ENCODE measurements at regions not wholly inside any gene's neighbourhood (a gene's known extent, or its start where the extent isn't known, plus 50 kb on each side); places are given as distances from the start of the nearest gene placed in this dataset.
"Not testable (repeated sequence)": the region's sequence is repeated elsewhere in the genome, so short reads cannot be mapped to it uniquely, and the experiment has no call there.

GRCh38 chr10:126722726-126723125, 52.2 kb upstream of the C10orf90 start:
- no peak for FAIRE-seq

- FAIRE-seq, result no peak
Observed at GRCh38 chr10:126723226-126723625, 52.7 kb upstream of the C10orf90 start.

- no peak for FAIRE-seq
Observed at GRCh38 chr10:126729314-126729870, 58.9 kb upstream of the C10orf90 start.

- FAIRE-seq, result no peak
Observed at GRCh38 chr10:126730856-126731609, 60.5 kb upstream of the C10orf90 start.

GRCh38 chr10:126731610-126731990, 61.1 kb upstream of the C10orf90 start:
- no peak for FAIRE-seq

- no peak for FAIRE-seq
Observed at GRCh38 chr10:126732308-126732707, 61.8 kb upstream of the C10orf90 start.

- no peak for FAIRE-seq
Observed at GRCh38 chr10:126732868-126733267, 62.4 kb upstream of the C10orf90 start.

- FAIRE-seq, result no peak
Observed at GRCh38 chr10:126734015-126734414, 63.5 kb upstream of the C10orf90 start.

GRCh38 chr10:126734967-126735366, 64.5 kb upstream of the C10orf90 start:
- FAIRE-seq, result no peak

- FAIRE-seq, result no peak
Observed at GRCh38 chr10:126736142-126736541, 65.6 kb upstream of the C10orf90 start.

GRCh38 chr10:126736727-126737126, 66.2 kb upstream of the C10orf90 start:
- no peak for FAIRE-seq

- no peak for FAIRE-seq
Observed at GRCh38 chr10:126738001-126738400, 67.5 kb upstream of the C10orf90 start.

- FAIRE-seq, result no peak
Observed at GRCh38 chr10:126744571-126744970, 74.1 kb upstream of the C10orf90 start.

GRCh38 chr10:126749015-126749655, 78.6 kb upstream of the C10orf90 start:
- FAIRE-seq, result no peak

GRCh38 chr10:126754966-126755365, 84.5 kb upstream of the C10orf90 start:
- no peak for FAIRE-seq

GRCh38 chr10:126758867-126759266, 88.4 kb upstream of the C10orf90 start:
- no peak for FAIRE-seq

- no peak for FAIRE-seq
Observed at GRCh38 chr10:126759531-126759930, 89.0 kb upstream of the C10orf90 start.

- not testable (repeated sequence) for FAIRE-seq
Observed at GRCh38 chr10:126766646-126767045, 96.2 kb upstream of the C10orf90 start.

- no peak for FAIRE-seq
Observed at GRCh38 chr10:126770809-126771208, 100.3 kb upstream of the C10orf90 start.

GRCh38 chr10:126776168-126776567, 105.7 kb upstream of the C10orf90 start:
- FAIRE-seq, result no peak

GRCh38 chr10:126777714-126778113, 107.2 kb upstream of the C10orf90 start:
- FAIRE-seq, result no peak

- FAIRE-seq, result no peak
Observed at GRCh38 chr10:126781450-126782216, 111.1 kb upstream of the C10orf90 start.

GRCh38 chr10:126783806-126784557, 113.5 kb upstream of the C10orf90 start:
- FAIRE-seq, result no peak

All from islet of Langerhans (tissue), 1 donor.